GM18519 (cell line): ENCODE measurements at regions not wholly inside any gene's neighbourhood (a gene's known extent, or its start where the extent isn't known, plus 50 kb on each side); places are given as distances from the start of the nearest gene placed in this dataset.

Experiments
- ATAC-seq: cut with Tn5 transposase; IDR thresholded peaks from one replicate; pipeline ENCODE4 v1.9.1; 2021; ENCODE audit warnings: mild to moderate bottlenecking, moderate library complexity; ENCODE audit not compliant: unreplicated experiment, low FRiP score

DNA sequence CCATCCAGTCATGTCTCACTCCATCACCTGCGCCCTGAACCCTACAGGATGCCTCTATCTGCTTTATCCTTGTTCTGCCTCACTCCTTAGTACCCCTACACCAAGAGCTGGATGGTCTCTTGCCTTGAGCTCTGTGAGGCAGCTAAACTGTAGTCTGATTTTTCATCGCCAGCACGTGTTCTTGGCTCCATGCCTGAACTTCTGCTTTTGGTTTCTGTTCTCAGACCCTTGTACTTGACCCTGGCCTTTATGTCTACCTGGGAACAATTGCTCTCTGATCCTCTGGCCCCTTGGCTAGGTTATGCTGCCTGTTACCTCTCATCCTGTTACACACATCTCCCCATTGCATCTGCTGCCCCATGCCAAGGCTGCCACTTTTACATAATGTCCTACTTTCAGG is 318.0 kb upstream of the LMCD1 start:
- ATAC-seq, result peak; percentile 56

GRCh38 chr3:8186213-8186612 is 315.4 kb upstream of the LMCD1 start:
- no peak for ATAC-seq

GRCh38 chr3:8187996-8188395 is 313.6 kb upstream of the LMCD1 start:
- ATAC-seq, result no peak

DNA sequence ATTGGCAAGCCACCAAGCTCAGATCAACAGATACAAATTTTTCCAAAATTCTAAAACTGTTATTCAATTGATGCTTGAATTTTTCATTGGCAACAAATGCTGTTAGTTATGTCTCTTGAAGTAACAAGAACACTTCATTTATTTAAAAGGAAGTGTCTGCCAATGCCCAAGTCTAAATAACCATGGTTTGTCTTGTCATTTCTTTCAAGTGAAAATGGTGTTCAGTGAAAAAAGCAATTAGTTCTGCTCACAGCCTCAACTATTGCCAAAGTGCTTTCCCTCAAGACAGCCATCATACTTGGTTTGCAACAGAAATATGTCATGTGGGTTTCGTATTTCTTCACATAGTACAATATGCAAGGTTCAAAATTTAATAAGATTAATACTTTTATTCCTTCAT is 312.6 kb upstream of the LMCD1 start:
- no peak for ATAC-seq

- ATAC-seq, result no peak
Measured at GRCh38 chr3:8191406-8191805, 310.2 kb upstream of the LMCD1 start.

GRCh38 chr3:8197384-8197783 is 304.2 kb upstream of the LMCD1 start:
- no peak for ATAC-seq

DNA sequence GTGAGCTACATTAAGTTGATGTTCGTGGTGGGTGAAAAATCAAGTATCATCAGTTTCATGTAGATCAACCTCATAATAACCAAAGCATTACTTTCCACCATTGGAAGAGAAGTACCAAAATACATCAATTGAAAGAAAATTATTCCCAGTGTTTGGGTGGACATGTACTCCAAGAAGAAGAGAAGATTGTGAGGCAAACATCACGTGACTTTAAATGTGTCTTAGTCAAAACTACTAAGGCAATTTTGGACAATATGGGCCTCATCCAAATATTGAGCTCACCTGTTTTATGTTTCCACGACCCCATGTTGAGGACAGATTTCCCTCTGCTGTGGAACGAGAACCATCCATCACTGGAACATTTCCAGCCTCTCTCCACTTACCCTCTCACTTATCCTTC is 303.0 kb upstream of the LMCD1 start:
- no peak for ATAC-seq

GRCh38 chr3:8200996-8201395 is 300.6 kb upstream of the LMCD1 start:
- ATAC-seq, result no peak

GRCh38 chr3:8201886-8202285 is 299.7 kb upstream of the LMCD1 start:
- no peak for ATAC-seq

- no peak for ATAC-seq
Measured at GRCh38 chr3:8204331-8204730, 297.3 kb upstream of the LMCD1 start.

DNA sequence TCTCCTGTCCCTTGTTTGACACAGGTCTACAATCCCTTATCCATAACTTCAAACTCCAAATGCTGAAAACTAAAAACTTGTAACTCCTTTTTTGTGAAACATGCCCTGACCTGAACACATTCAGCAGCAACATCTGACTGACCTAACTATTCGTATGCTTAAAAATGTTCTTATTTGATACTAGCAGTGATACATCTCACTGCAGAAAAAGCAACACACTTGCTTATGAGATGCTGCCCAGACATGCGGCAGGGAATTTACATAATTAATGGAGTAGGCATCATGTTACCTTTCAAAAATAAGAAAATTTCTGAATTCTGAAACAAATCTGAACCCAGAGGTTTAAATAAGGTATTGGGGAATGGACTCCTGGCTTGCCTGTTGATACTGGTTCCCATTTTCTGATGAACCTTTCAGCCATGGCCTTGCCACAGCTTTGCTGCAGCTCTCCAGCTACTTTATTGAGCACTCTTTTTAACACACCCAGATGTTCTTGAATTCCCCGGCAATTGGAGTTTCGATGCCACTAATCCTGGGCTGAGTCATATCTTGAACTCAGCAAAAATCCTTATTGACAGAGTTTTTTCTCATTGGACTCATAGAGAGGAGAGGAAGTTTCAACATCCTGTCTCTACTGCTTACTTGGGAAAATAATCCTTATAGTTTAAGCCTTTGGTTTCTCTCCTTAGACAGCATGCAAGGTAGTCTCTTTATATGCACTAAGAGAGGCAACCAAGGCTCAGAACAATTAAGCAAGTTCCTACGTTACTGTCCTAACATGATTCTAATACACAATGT is 296.6 kb upstream of the LMCD1 start:
- no peak for ATAC-seq

DNA sequence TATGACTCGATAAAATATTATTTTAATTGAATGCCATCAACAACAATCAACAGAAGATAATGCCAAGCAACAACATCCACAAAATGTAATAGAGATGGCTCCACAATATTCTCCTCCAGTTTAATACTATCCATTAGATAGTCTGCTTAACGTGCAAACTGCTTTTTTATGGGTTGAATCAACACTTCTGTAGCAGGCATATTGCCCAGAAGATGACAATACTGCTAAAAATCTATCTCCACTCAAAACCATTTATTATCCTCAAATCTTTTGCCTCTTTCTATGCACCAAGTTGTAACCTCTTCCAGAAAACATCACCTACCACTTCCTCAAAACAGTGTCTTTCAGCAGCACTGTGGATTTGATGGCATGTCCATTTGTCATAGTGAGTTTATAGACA is 295.7 kb upstream of the LMCD1 start:
- no peak for ATAC-seq

- ATAC-seq, result no peak
Measured at GRCh38 chr3:8206971-8207617, 294.5 kb upstream of the LMCD1 start.

DNA sequence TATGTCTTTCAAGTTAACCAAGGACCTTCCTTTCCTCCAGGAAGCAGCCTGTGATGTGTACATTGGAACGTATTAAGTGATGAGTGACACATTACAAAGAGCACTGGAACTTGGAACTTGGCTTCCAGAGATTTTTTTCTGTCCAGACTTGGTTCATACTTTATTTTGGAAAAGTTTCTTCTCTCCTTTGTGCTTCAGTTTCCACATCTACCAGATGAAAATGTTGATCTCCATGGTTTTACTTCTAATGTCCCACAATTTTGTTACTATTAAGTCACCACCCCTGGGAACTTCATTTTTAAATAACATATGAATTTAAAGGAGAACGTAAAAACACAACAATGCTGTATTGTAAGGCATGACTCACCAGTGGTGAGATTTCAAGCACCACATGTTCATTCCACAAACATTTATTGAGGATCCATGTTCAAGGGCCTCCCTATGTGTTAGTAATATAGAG is 290.7 kb upstream of the LMCD1 start:
- ATAC-seq, result no peak

DNA sequence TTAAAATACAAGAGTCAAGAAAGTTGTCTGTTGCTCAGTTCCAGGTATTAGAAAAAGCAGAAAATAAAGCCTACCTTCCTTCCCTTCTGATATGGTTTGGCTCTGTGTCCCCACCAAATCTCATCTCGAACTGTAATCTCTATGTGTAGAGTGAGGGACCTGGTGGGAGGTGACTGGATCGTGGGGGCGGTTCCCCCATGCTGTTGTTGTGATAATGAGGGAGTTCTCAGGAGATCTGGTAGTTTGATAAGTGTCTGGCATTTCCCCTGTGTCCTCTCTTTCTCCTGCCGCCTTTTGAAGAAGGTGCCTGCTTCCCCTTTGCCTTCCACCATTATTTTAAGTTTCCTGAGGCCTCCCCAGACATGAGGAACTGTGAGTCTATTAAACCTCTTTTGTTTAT is 288.8 kb upstream of the LMCD1 start:
- ATAC-seq, result no peak

GRCh38 chr3:8213286-8213685 is 288.3 kb upstream of the LMCD1 start:
- no peak for ATAC-seq

DNA sequence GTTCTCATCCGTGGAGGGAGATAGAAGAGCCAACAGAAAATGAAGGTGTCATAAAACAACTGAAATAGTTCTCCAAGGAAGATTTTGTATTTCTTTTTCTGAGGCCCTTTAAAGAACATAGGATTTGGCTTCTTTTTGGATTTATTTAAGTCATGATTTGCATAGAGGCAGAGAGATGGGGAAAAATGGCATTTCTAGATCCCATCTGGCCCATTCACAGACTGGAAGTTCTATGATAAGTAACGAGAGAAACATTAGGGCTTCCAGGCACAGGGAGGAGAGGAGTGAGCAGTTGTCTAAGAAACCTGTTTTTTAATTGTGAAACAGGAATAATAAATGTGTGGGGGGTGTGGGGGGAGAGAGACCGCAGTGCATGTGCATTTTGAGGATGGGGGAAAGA is 285.8 kb upstream of the LMCD1 start:
- ATAC-seq, result no peak

- no peak for ATAC-seq
Measured at GRCh38 chr3:8218353-8218940, 283.2 kb upstream of the LMCD1 start.

GRCh38 chr3:8220291-8220690 is 281.3 kb upstream of the LMCD1 start:
- no peak for ATAC-seq

GRCh38 chr3:8223766-8224165 is 277.9 kb upstream of the LMCD1 start:
- ATAC-seq, result no peak

- ATAC-seq, result no peak
Measured at GRCh38 chr3:8224941-8225340, 276.7 kb upstream of the LMCD1 start.

- peak; percentile 73 for ATAC-seq
Measured at GRCh38 chr3:8233938-8234337, 267.7 kb upstream of the LMCD1 start.
